AG04449 (cell line): ENCODE measurements at regions not wholly inside any gene's neighbourhood (a gene's known extent, or its start where the extent isn't known, plus 50 kb on each side); places are given as distances from the start of the nearest gene placed in this dataset.
"Not testable (repeated sequence)": the region's sequence is repeated elsewhere in the genome, so short reads cannot be mapped to it uniquely, and the experiment has no call there.

Experiments used
- CTCF ChIA-PET: fragments of 350-600 bp; formaldehyde crosslinking; extraction: SDS; loops from one replicate; lab custom pipeline; 2021; ENCODE audit warnings: antibody characterized with exemption; lab: Yijun Ruan, JAX
- POLR2A ChIA-PET: fragments of 400-600, 350-600 bp; formaldehyde crosslinking; extraction: SDS; loops from one replicate; lab custom pipeline; 2020; ENCODE audit warnings: antibody characterized with exemption, inconsistent platforms; lab: Yijun Ruan, JAX
- DNase-seq: peaks from one replicate; pipeline ENCODE4 v3.0.0-alpha.2; 2010; ENCODE audit warnings: low read depth, low spot score
- H3K4me3 ChIP-seq: 2 replicates; pipeline ENCODE4 v1.5.1; 2011; ENCODE audit warnings: low read depth, mild to moderate bottlenecking, control low read depth, low read length
- TF ChIP-seq, protein P1 (sequence below): IDR thresholded peaks from one replicate; pipeline ENCODE4 v1.5.1; 2011; ENCODE audit warnings: mild to moderate bottlenecking, moderate library complexity, low read length, control low read depth, inconsistent platforms; ENCODE audit not compliant: insufficient read depth; ENCODE audit errors: missing control alignments

DNA sequence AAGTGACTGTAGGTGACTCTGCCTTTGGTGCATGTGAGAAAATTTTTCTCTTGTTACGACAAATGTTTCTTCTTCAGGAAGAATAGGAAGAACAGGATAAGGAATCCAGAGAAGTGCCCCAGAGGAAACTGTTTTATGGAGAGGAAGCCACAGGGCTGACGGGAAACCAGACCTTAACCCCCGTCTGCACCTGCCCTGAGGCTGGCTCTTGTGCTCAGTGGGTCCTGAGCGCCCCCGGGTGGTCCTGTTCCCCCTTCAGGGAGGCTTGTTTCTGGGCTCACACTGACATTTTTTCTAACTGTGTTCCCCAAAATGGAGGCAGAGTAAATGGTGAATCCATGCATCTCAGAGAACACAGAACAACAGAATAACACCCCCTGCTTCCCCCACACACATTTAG, 691.8 kb downstream of the TMEM121 start:
- POLR2A ChIA-PET, result no interaction called here

DNA sequence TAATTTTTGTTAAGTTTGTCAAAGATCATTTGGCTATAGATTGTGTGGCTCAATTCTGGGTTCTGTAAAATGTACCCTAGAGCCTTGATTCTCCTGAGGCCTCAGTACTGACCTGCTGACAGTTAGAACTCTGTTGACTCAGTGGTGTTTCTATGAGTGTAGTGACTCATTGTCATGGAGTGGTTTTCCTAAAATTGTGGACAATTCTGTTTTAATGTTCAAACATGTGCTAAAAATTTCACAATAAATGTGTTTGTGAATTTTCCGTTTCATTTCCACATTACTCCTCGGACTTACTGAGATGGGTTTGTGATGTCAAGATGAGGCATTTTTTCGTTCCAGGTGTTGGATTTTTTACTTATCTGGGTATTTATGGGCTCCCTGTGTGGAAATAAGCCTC, 695.9 kb downstream of the TMEM121 start:
- DNase-seq, result no peak
- TF ChIP-seq, protein P1, sequence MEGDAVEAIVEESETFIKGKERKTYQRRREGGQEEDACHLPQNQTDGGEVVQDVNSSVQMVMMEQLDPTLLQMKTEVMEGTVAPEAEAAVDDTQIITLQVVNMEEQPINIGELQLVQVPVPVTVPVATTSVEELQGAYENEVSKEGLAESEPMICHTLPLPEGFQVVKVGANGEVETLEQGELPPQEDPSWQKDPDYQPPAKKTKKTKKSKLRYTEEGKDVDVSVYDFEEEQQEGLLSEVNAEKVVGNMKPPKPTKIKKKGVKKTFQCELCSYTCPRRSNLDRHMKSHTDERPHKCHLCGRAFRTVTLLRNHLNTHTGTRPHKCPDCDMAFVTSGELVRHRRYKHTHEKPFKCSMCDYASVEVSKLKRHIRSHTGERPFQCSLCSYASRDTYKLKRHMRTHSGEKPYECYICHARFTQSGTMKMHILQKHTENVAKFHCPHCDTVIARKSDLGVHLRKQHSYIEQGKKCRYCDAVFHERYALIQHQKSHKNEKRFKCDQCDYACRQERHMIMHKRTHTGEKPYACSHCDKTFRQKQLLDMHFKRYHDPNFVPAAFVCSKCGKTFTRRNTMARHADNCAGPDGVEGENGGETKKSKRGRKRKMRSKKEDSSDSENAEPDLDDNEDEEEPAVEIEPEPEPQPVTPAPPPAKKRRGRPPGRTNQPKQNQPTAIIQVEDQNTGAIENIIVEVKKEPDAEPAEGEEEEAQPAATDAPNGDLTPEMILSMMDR, result no peak
- ChIA-PET POLR2A (no interaction called here), CTCF (no interaction called here)
- H3K4me3 ChIP-seq, result no peak overlapping the region

More for the DNA sequence above, 691.8 kb downstream of the TMEM121 start:
- TF ChIP-seq, protein P1, result no peak
- CTCF ChIA-PET, result no interaction called here
- no peak overlapping the region for H3K4me3 ChIP-seq
- DNase-seq, result no peak

DNA sequence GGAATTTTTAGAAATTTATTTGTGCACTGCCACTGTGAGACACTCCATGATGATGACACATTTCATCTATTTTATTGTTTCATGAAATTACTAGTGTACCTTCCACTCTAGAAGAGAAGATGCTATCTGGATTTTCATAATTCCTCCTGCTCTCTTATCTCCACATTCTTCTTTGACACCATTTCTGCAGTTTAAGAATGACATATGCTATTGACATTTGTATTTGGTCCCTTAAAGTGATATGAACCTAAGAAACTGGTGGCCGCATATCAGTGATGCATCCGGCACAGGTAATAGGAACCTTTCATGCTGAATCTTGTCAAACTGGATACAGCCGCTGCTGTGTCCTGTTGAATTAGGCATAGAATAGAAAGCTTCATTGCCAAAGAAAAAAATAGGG, 696.3 kb downstream of the TMEM121 start:
- ChIA-PET CTCF (no interaction called here), POLR2A (no interaction called here)
- H3K4me3 ChIP-seq, result no peak overlapping the region
- no peak for DNase-seq
- TF ChIP-seq, protein P1, result no peak

DNA sequence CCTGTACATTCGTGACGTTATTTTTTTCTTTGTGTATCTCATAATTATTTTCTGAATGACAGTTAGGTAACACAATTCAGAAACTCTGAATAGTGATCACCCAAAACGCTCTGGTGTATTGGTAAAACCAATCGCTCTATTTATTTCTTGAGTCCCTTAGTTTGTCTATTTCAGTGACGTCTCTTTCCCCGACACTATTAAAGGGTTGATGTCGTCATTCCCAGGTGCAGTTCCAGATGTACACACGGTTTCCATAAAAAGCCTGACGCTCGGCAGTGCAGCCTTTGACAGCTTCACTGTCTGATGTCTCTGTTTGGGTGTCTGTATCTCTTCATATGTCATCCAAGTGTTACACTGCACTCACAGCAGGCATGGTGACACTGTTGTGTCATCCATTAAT, 701.4 kb downstream of the TMEM121 start:
- CTCF ChIA-PET, result no interaction called here
- no peak overlapping the region for H3K4me3 ChIP-seq
- POLR2A ChIA-PET, result no interaction called here
- TF ChIP-seq, protein P1, result no peak
- DNase-seq, result no peak

DNA sequence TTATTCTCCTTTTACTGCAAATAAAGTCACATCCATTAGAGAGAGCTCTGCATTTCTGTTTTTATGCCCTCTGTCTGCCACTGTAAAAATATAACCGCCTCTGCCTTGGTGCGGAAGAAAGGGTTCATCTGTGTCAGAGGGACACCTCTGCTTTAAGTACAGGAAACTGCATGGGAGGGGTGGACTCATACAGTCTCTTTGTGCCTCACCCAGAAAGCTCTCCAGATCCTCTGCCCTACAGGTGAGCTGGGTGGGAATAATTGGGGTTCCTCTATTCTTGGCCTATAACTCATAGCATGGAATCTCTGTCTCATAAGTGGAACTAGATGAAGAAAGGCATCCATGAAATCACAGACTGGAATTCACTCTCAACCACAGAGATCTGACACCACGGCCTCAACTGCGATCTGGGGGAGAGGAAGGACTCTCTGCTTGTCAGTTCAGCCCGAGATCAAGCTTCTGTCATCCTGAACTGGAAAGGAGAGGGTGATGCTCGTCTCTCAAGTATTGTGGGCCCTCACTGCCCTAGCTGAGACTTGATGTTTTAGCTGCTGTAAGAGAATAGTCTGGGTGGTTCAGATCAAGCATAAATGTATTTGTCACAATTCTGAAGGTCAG, 702.3 kb downstream of the TMEM121 start:
- H3K4me3 ChIP-seq, result no peak overlapping the region
- ChIA-PET CTCF (no interaction called here), POLR2A (no interaction called here)
- no peak for DNase-seq
- TF ChIP-seq, protein P1, result no peak

DNA sequence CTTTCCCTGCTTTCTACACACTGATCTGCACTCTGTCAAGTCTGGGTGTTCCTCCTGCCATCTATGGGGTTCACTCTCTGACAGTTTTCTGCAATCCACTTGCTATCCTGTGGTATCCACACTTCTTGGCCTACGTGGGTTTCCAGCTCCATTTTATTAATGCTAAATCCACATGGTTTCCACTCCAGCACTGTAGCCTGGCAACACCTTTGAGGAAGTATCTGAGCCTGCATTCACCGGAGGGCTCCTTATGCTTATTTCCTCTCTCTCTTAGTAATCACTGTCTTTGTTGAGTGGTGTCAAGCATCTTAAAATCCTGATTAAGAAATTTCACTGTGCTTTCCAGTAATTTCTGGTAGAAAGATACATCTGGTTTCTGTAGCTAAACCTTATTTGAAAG, 703.7 kb downstream of the TMEM121 start:
- POLR2A ChIA-PET, result no interaction called here
- DNase-seq, result no peak
- CTCF ChIA-PET, result no interaction called here
- TF ChIP-seq, protein P1, result no peak
- no peak overlapping the region for H3K4me3 ChIP-seq

DNA sequence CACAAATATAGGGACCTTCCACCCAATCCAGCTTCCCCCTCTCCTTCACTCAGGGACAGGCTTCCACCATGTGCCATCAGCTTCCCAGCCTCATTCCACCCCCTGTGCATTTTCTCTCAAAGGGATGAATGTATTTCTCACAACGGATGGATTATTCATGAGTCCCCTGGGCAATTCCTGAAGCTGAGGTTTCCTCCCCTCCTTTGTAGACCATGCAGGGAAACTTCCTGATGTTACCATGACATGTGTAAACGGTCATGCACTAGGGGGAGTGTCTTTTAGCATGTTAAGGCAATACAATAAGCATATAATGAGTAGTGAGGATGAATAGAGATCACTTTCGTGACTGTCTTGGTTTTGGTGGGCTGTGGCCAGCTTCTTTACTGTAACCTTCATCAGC, 706.8 kb downstream of the TMEM121 start:
- CTCF ChIA-PET, result not testable (repeated sequence)

DNA sequence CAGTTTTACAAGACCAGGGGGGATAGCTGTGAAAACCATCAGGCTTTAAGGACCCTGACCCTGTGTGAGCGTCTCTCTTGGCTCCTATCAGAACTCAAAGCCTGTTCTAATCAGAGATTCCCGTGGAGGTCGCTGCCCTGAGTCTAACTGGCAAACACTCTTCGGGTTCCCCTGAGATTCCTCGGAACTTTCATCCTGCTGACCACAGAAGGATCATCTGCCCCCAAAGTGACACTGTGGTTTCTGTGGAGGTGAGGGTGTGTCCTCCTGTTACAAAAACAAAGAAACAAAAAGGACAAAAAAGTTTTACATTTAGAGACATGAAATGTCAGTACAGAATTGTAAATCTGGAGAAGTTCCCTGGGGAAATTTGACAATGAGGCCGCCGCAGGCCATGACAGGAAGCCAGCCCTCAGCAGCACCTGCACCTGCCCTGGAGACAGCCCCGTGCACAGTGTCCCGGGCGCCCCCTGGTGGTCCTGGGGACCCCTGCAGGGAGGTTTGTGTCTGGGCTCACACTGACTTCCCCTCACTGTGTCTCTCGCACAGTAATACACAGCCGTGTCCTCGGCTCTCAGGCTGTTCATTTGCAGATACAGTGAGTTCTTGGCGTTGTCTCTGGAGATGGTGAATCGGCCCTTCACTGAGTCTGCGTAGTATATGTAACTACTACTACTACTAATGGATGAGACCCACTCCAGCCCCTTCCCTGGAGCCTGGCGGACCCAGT, 708.3 kb downstream of the TMEM121 start:
- DNase-seq, H3K4me3 ChIP-seq, POLR2A ChIA-PET, CTCF ChIA-PET: not testable (repeated sequence)

More for the DNA sequence above, 706.8 kb downstream of the TMEM121 start:
- POLR2A ChIA-PET, H3K4me3 ChIP-seq, DNase-seq: not testable (repeated sequence)
